ENCODE measurements at regions not wholly inside any gene's neighbourhood (a gene's known extent, or its start where the extent isn't known, plus 50 kb on each side); places are given as distances from the start of the nearest gene placed in this dataset.

DNA sequence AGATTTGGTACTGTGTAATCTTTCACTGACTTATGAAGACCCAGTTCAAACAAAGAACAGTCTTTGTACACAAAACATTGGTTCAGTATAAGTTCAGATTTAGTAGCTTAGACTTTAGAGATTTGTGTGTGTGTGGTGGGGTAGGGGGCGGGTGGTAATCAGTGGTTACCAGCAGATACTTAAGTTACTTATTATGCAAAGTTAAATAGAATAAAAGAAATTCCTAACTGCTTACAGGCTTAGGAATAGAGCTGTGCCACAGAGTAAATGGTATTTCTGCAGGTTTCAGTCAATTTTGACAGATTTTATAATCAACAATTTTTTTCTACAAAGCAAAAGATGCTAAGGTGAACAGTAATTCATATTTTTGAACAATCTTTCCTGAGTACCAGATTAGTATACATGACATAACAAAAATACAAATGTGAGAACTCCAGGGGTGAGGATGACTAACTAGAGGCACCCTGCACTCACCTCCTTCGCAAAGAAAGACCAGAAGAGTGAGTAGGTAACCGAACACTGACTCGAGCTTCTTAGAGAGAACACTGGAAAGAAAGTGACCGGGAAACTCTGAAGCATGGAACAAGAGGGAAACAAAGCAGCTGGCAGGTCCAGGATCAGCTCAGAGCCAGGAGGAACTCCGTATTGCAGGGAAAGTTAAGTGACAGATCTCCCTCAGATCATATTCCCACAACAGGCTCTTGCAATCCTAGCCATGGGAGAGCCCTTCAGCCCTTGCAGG lies 560.6 kb downstream of the COL12A1 start:
- intact Hi-C loops (cut with DNase I; ENCODE audit: low total_unique reads) = no loop called here
- no peaks in the 10 kb centered on the region for H3K36me3 ChIP-seq
- H3K9me3 ChIP-seq = no peaks in the 10 kb centered on the region
- DNase-seq (ENCODE audit: low spot score in 2 of 2) = no peak
- no peaks in the 10 kb centered on the region for H3K27me3 ChIP-seq
- no peak overlapping the region for H3K4me3 ChIP-seq
- H3K27ac ChIP-seq = no peak overlapping the region
- H3K4me1 ChIP-seq = no peaks in the 10 kb centered on the region
- TF ChIP-seq POLR2A (IDR thresholded peaks at IDR 0.05) (no peak), POLR2AphosphoS5 (IDR thresholded peaks at IDR 0.05) (no peak)
- TF ChIP-seq, protein P1, sequence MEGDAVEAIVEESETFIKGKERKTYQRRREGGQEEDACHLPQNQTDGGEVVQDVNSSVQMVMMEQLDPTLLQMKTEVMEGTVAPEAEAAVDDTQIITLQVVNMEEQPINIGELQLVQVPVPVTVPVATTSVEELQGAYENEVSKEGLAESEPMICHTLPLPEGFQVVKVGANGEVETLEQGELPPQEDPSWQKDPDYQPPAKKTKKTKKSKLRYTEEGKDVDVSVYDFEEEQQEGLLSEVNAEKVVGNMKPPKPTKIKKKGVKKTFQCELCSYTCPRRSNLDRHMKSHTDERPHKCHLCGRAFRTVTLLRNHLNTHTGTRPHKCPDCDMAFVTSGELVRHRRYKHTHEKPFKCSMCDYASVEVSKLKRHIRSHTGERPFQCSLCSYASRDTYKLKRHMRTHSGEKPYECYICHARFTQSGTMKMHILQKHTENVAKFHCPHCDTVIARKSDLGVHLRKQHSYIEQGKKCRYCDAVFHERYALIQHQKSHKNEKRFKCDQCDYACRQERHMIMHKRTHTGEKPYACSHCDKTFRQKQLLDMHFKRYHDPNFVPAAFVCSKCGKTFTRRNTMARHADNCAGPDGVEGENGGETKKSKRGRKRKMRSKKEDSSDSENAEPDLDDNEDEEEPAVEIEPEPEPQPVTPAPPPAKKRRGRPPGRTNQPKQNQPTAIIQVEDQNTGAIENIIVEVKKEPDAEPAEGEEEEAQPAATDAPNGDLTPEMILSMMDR (IDR thresholded peaks at IDR 0.05) = no peak

DNA sequence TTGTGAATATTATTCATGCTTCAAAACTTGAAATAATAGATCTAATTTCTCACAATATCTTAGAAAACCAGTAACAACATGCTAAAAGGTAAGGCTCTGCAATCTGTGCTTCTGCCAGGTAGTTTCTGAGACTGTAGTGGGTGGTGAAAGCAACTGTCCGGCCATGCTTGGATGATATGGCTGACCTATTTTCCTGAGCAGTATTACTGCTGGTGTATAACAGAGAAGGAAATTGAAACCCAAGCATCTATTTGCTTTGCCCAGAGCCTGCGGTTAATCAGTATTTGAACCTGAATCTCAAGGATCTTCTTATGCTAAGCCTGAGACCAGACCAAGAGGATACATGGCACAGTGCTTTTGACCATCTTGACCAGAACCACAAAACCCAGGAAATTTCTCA lies 563.8 kb downstream of the COL12A1 start:
- TF ChIP-seq POLR2AphosphoS5 (IDR thresholded peaks at IDR 0.05) = no peak
- TF ChIP-seq, protein P1 (IDR thresholded peaks at IDR 0.05) = no peak
- TF ChIP-seq POLR2A (IDR thresholded peaks at IDR 0.05) = no peak

DNA sequence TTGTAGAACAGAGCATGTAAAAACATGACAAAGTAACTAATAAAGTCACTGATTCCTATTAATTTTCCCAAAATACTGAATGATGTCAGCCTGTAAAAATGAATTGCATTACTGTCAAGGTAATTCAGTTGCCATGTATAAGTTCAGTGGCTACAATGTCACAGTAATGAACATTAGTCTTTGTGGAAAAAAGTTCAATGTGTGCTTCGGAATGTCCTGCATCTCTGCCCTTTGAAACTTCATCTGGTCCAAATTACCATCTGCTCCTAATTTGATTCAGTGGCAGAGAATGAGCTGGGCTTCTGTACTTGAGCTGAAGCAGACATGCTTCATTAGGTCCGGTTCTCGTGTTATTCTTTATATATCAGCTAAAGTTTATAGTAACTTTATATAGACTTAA lies 567.4 kb downstream of the COL12A1 start:
- H3K4me1 ChIP-seq = no peaks in the 10 kb centered on the region
- DNase-seq (ENCODE audit: low spot score in 2 of 2) = no peak
- H3K36me3 ChIP-seq = no peaks in the 10 kb centered on the region
- intact Hi-C loops (cut with DNase I; ENCODE audit: low total_unique reads) = no loop called here
- no peak overlapping the region for H3K27ac ChIP-seq
- no peak overlapping the region for H3K4me3 ChIP-seq
- H3K27me3 ChIP-seq = no peaks in the 10 kb centered on the region
- no peaks in the 10 kb centered on the region for H3K9me3 ChIP-seq
- TF ChIP-seq, protein P1 (IDR thresholded peaks at IDR 0.05) = no peak
- TF ChIP-seq POLR2A (IDR thresholded peaks at IDR 0.05) = no peak
- TF ChIP-seq POLR2AphosphoS5 (IDR thresholded peaks at IDR 0.05) = no peak

More for the DNA sequence above, 563.8 kb downstream of the COL12A1 start:
- DNase-seq (ENCODE audit: low spot score in 2 of 2) = no peak
- Histone ChIP-seq H3K36me3 (no peaks in the 10 kb centered on the region), H3K27me3 (no peaks in the 10 kb centered on the region), H3K9me3 (no peaks in the 10 kb centered on the region), H3K4me1 (no peaks in the 10 kb centered on the region), H3K27ac (no peak overlapping the region), H3K4me3 (no peak overlapping the region)
- intact Hi-C loops (cut with DNase I; ENCODE audit: low total_unique reads) = no loop called here

DNA sequence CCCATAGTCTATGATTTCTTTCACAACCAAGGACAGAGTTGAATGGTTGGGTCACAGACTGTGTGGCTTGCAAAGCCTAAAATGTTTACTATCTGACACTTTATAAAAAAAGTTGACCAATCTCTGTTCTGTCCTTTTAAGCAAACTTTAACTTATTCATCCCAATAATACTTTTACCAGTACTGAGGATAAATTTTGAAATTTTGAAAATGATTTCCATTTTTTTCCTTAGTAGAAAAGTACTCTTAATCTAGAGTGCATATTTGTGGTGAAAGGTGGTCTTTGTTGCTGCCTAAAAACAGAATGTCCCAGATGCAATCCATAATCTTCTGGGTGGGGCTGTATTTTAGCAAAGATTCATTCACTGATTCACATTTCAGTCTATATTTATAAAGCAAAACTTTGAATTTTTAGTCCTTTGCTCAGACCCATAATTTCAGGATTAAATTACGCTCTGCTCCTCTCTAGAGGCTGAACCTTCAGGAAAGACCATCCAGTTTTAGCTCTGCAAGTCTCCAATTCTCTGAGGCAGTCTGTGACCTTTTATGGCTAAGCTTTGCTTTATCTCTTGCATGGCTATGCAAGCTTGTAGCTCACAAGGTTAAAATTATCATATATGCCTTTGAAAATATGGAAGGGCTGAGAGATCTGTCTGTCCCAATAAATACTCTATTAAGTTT lies 573.5 kb downstream of the COL12A1 start:
- no peaks in the 10 kb centered on the region for H3K27me3 ChIP-seq
- intact Hi-C loops (cut with DNase I; ENCODE audit: low total_unique reads) = no loop called here
- H3K36me3 ChIP-seq = no peaks in the 10 kb centered on the region
- no peak for DNase-seq (ENCODE audit: low spot score in 2 of 2)
- no peaks in the 10 kb centered on the region for H3K4me1 ChIP-seq
- no peak overlapping the region for H3K27ac ChIP-seq
- no peak overlapping the region for H3K4me3 ChIP-seq
- peaks cover 4 to 6% of the 10 kb centered on the region in 2 donors for H3K9me3 ChIP-seq
- TF ChIP-seq POLR2AphosphoS5 (IDR thresholded peaks at IDR 0.05) = no peak
- TF ChIP-seq, protein P1 (IDR thresholded peaks at IDR 0.05) = no peak
- TF ChIP-seq POLR2A (IDR thresholded peaks at IDR 0.05) = no peak

DNA sequence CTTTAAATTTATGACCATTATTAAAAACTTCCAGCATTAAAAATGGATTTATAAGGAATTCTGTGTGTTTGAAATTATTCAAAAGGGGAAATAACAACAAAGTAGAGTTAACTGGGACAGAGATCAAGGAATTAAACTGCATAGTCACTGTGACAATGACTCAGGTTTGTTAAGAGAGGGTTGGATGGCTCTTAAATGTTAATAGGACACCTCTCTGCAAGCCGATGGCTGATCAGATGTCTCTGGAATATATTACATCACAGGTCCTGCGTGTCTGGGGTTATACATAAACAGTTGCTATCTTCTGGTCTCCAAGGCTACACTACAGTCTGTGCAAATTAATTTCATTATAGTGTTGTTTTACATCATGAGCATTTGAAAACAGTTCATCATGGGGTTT lies 574.3 kb downstream of the COL12A1 start:
- no peak overlapping the region for H3K4me3 ChIP-seq
- no peaks in the 10 kb centered on the region for H3K27me3 ChIP-seq
- peaks cover 4 to 6% of the 10 kb centered on the region in 2 donors for H3K9me3 ChIP-seq
- intact Hi-C loops (cut with DNase I; ENCODE audit: low total_unique reads) = no loop called here
- no peaks in the 10 kb centered on the region for H3K36me3 ChIP-seq
- DNase-seq (ENCODE audit: low spot score in 2 of 2) = no peak
- TF ChIP-seq POLR2AphosphoS5 (IDR thresholded peaks at IDR 0.05) = no peak
- no peak for TF ChIP-seq POLR2A (IDR thresholded peaks at IDR 0.05)
- TF ChIP-seq, protein P1 (IDR thresholded peaks at IDR 0.05) = no peak
- H3K4me1 ChIP-seq = no peaks in the 10 kb centered on the region
- H3K27ac ChIP-seq = no peak overlapping the region

Measured in breast epithelium (tissue), 4 donors.